Loucy (cell line): ENCODE measurements at regions not wholly inside any gene's neighbourhood (a gene's known extent, or its start where the extent isn't known, plus 50 kb on each side); places are given as distances from the start of the nearest gene placed in this dataset.

ENCODE experiments used
- H2AFZ ChIP-seq: fragments of 200-600 bp; sonication (generic); 2 replicates; pipeline ENCODE4 v1.6.0; 2016; ENCODE audit warnings: antibody characterized with exemption, mild to moderate bottlenecking, low read length, moderate library complexity
- H3F3A ChIP-seq: fragments of 200-600 bp; 2 replicates; pipeline ENCODE4 v1.6.0; 2016; ENCODE audit warnings: antibody characterized with exemption, low read depth, mild to moderate bottlenecking
- H3K27me3 ChIP-seq: fragments of 200-600 bp; sonication (generic); 2 replicates; pipeline ENCODE4 v1.6.1; 2014; ENCODE audit warnings: low read length, mild to moderate bottlenecking; ENCODE audit not compliant: insufficient read depth, poor library complexity, severe bottlenecking
- H3K36me3 ChIP-seq: fragments of 200-600 bp; sonication (generic); 2 replicates; pipeline ENCODE4 v1.6.1; 2016; ENCODE audit warnings: low read length; ENCODE audit not compliant: insufficient read depth
- H3K4me1 ChIP-seq: fragments of 200-600 bp; sonication (generic); 2 replicates; pipeline ENCODE4 v1.5.1; 2014; ENCODE audit warnings: low read length, mild to moderate bottlenecking; ENCODE audit not compliant: insufficient read depth, poor library complexity, severe bottlenecking
- H3K4me2 ChIP-seq: fragments of 200-600 bp; sonication (generic); 2 replicates; pipeline ENCODE4 v1.6.0; 2014; ENCODE audit warnings: antibody characterized with exemption, low read length, low read depth, mild to moderate bottlenecking; ENCODE audit not compliant: poor library complexity, severe bottlenecking
- H3K4me3 ChIP-seq: fragments of 200-600 bp; sonication (generic); 2 replicates; pipeline ENCODE4 v1.5.1; 2014; ENCODE audit warnings: low read length, mild to moderate bottlenecking, mixed read lengths; ENCODE audit not compliant: poor library complexity, severe bottlenecking
- H3K79me2 ChIP-seq: fragments of 200-600 bp; sonication (generic); 2 replicates; pipeline ENCODE4 v1.6.1; 2014; ENCODE audit warnings: low read length; ENCODE audit not compliant: insufficient read depth
- H3K9ac ChIP-seq: fragments of 200-600 bp; sonication (generic); 2 replicates; pipeline ENCODE4 v1.6.0; 2014; ENCODE audit warnings: mild to moderate bottlenecking, low read depth, low read length, moderate library complexity; ENCODE audit not compliant: poor library complexity, severe bottlenecking
- H3K9me2 ChIP-seq: fragments of 200-600 bp; sonication (generic); replicated peaks from 2 replicates; pipeline ENCODE4 v1.6.1; 2016; ENCODE audit warnings: low read depth, low read length, mixed read lengths
- H3K9me3 ChIP-seq: fragments of 200-600 bp; sonication (generic); 2 replicates; pipeline ENCODE4 v1.6.1; 2014; ENCODE audit warnings: mild to moderate bottlenecking, antibody characterized with exemption, low read length, low read depth; ENCODE audit not compliant: insufficient read depth
- H4K20me1 ChIP-seq: fragments of 200-600 bp; sonication (generic); 2 replicates; pipeline ENCODE4 v1.6.0; 2014; ENCODE audit warnings: antibody characterized with exemption, low read length, mild to moderate bottlenecking; ENCODE audit not compliant: insufficient read depth, poor library complexity, severe bottlenecking
- CTCF ChIP-seq: fragments of 200-600 bp; sonication (generic); conservative IDR thresholded peaks from 2 replicates; pipeline ENCODE4 v1.5.1; 2014; ENCODE audit warnings: mild to moderate bottlenecking, antibody characterized with exemption, low read length
- EZH2phosphoT487 ChIP-seq: fragments of 200-600 bp; IDR thresholded peaks from 2 replicates; pipeline ENCODE4 v1.6.1; 2018; ENCODE audit warnings: antibody characterized with exemption, mild to moderate bottlenecking, moderate library complexity, borderline replicate concordance

- Histone ChIP-seq H3K9me3 (no peaks in the 10 kb centered on the region), H3K4me1 (no peaks in the 10 kb centered on the region), H2AFZ (no peak overlapping the region), H3K79me2 (no peaks in the 10 kb centered on the region), H3K9me2 (no peaks in the 10 kb centered on the region), H3K27me3 (no peaks in the 10 kb centered on the region), H3K4me2 (no peak overlapping the region), H4K20me1 (no peaks in the 10 kb centered on the region), H3K36me3 (no peaks in the 10 kb centered on the region), H3K9ac (no peak overlapping the region), H3F3A (no peaks in the 10 kb centered on the region), H3K4me3 (no peak overlapping the region)
- TF ChIP-seq CTCF (peak; percentile 29; the same call in 1 of the 2 replicates), EZH2phosphoT487 (no peak)
Measured at GRCh38 chr3:182248349-182248880, 536.7 kb downstream of the SOX2 start.

GRCh38 chr3:182252802-182253201 lies 540.5 kb upstream of the ATP11B start:
- no peaks in the 10 kb centered on the region for H3K36me3 ChIP-seq
- no peaks in the 10 kb centered on the region for H4K20me1 ChIP-seq
- H3K4me3 ChIP-seq, result no peak overlapping the region
- H3K9me3 ChIP-seq, result no peaks in the 10 kb centered on the region
- no peaks in the 10 kb centered on the region for H3K4me1 ChIP-seq
- H2AFZ ChIP-seq, result no peak overlapping the region
- no peaks in the 10 kb centered on the region for H3K79me2 ChIP-seq
- no peaks in the 10 kb centered on the region for H3F3A ChIP-seq
- no peaks in the 10 kb centered on the region for H3K27me3 ChIP-seq
- H3K4me2 ChIP-seq, result no peak overlapping the region
- no peak overlapping the region for H3K9ac ChIP-seq
- TF ChIP-seq CTCF (no peak), EZH2phosphoT487 (no peak)
- H3K9me2 ChIP-seq, result no peaks in the 10 kb centered on the region

- H3K9me3 ChIP-seq, result no peaks in the 10 kb centered on the region
- H3K4me1 ChIP-seq, result no peaks in the 10 kb centered on the region
- no peaks in the 10 kb centered on the region for H3K9me2 ChIP-seq
- no peak overlapping the region for H2AFZ ChIP-seq
- H3K4me2 ChIP-seq, result no peak overlapping the region
- TF ChIP-seq EZH2phosphoT487 (no peak), CTCF (no peak)
- H3K36me3 ChIP-seq, result no peaks in the 10 kb centered on the region
- no peaks in the 10 kb centered on the region for H3K79me2 ChIP-seq
- H3K4me3 ChIP-seq, result no peak overlapping the region
- no peak overlapping the region for H3K9ac ChIP-seq
- no peaks in the 10 kb centered on the region for H3K27me3 ChIP-seq
- H4K20me1 ChIP-seq, result no peaks in the 10 kb centered on the region
- no peaks in the 10 kb centered on the region for H3F3A ChIP-seq
Measured at GRCh38 chr3:182255158-182255557, 538.1 kb upstream of the ATP11B start.
